Cardiac fibroblast (primary cell): ENCODE measurements at regions not wholly inside any gene's neighbourhood (a gene's known extent, or its start where the extent isn't known, plus 50 kb on each side); places are given as distances from the start of the nearest gene placed in this dataset.

ENCODE experiments used
- DNase-seq, 2 donors: peaks; one replicate each; pipeline versions ENCODE4 v3.0.0 to v3.0.0-alpha.2; 2010; ENCODE audit warnings: low read depth in 2 of 2
- H3K4me3 ChIP-seq, 2 donors: replicated peaks in 1 of 2; 1 replicate in 1 of 2; 2 replicates in 1 of 2; pipeline ENCODE4 v1.5.1; 2011; ENCODE audit warnings: low read depth in 2 of 2, low read length in 2 of 2, mild to moderate bottlenecking in 2 of 2, moderate library complexity in 1 of 2
- CTCF ChIP-seq: IDR thresholded peaks from one replicate; pipeline ENCODE4 v1.5.1; 2011; ENCODE audit warnings: low read depth, mild to moderate bottlenecking, low read length, inconsistent platforms

GRCh38 chr17:74117999-74118421 lies 85.5 kb upstream of the RPL38 start:
- no peak overlapping the region for H3K4me3 ChIP-seq
- DNase-seq = no peak
- no peak for TF ChIP-seq CTCF

DNA sequence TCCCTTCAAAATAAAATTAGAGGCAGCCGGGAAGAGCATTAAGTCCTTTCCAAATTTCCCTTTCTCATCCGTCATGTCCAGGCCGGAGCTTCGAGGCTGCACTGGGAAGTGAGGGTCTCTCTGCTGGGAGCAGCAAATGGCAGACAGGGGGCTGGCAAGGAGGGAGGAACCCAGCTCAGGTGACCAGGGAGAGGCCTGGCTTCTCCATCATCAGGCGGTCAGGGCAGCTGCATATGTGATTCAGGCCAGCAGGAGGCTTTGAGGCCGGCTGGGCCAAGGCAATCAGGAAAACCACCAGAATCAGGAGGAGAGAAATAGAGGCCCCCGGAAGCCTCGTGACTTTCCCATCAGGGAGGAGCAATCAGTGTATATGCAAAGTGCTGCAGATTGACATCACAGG lies 85.0 kb upstream of the RPL38 start:
- no peak for DNase-seq
- H3K4me3 ChIP-seq = no peak overlapping the region
- TF ChIP-seq CTCF = no peak

DNA sequence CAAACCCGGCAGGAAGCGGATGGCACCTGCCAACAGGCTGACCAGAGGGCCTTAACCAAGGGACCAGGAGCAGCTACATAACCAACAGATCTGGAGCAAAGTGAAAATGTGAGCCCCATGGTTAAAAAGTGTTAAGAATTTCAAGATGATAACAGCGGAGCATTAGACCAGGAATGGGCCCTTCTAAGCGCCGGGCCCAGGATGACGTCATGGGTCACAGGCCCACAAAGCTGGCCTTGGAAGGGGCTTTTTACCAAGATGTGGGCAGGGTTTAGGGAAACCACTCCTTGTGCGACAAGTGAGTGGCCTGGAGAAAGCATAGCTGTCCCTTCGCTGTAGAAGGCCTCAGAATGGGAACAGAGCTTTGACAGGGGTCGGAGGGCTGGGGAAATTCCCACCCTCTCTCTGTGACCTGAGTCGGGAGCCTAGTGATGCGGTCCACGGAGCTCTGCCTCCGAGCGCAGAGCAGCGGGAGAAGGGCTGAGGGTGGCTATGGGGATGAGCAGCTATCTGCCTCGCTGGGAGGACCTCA lies 84.4 kb upstream of the RPL38 start:
- no peak overlapping the region for H3K4me3 ChIP-seq
- no peak for TF ChIP-seq CTCF
- no peak for DNase-seq

GRCh38 chr17:74119965-74120364 lies 83.5 kb upstream of the RPL38 start:
- no peak for TF ChIP-seq CTCF
- DNase-seq = no peak
- no peak overlapping the region for H3K4me3 ChIP-seq

- no peak overlapping the region for H3K4me3 ChIP-seq
- peak in 1 of 2 donors; percentile 16 for DNase-seq
- TF ChIP-seq CTCF = no peak
These were observed 80.1 kb upstream of the RPL38 start for GRCh38 chr17:74123350-74123749.

- no peak for DNase-seq
- no peak overlapping the region for H3K4me3 ChIP-seq
- TF ChIP-seq CTCF = no peak
These were observed 79.5 kb upstream of the RPL38 start for GRCh38 chr17:74123866-74124444.

- no peak for TF ChIP-seq CTCF
- no peak for DNase-seq
- H3K4me3 ChIP-seq = no peak overlapping the region
These were observed 78.3 kb upstream of the RPL38 start for GRCh38 chr17:74125156-74125555.
